ENCODE measurements at regions not wholly inside any gene's neighbourhood (a gene's known extent, or its start where the extent isn't known, plus 50 kb on each side); places are given as distances from the start of the nearest gene placed in this dataset.

GRCh38 chr2:134122610-134123009, 131.3 kb upstream of the MGAT5 start:
- no peak for DNase-seq (ENCODE audit: extremely low read depth, insufficient read length)
- peak overlapping the region; percentile 14; the same call in 1 of the 2 replicates for H3K4me3 ChIP-seq (replicated peaks; ENCODE audit: low read depth, low read length)
- no peaks in the 10 kb centered on the region for H3K27me3 ChIP-seq (replicated peaks; ENCODE audit: control insufficient read depth, insufficient read depth, low read length)
- no peaks in the 10 kb centered on the region for H3K36me3 ChIP-seq (ENCODE audit: control insufficient read depth, insufficient read depth, low read length)
- TF ChIP-seq, protein P1, sequence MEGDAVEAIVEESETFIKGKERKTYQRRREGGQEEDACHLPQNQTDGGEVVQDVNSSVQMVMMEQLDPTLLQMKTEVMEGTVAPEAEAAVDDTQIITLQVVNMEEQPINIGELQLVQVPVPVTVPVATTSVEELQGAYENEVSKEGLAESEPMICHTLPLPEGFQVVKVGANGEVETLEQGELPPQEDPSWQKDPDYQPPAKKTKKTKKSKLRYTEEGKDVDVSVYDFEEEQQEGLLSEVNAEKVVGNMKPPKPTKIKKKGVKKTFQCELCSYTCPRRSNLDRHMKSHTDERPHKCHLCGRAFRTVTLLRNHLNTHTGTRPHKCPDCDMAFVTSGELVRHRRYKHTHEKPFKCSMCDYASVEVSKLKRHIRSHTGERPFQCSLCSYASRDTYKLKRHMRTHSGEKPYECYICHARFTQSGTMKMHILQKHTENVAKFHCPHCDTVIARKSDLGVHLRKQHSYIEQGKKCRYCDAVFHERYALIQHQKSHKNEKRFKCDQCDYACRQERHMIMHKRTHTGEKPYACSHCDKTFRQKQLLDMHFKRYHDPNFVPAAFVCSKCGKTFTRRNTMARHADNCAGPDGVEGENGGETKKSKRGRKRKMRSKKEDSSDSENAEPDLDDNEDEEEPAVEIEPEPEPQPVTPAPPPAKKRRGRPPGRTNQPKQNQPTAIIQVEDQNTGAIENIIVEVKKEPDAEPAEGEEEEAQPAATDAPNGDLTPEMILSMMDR (IDR thresholded peaks at IDR 0.05; ENCODE audit: insufficient read depth, low read length, poor library complexity, severe bottlenecking), result no peak

DNA sequence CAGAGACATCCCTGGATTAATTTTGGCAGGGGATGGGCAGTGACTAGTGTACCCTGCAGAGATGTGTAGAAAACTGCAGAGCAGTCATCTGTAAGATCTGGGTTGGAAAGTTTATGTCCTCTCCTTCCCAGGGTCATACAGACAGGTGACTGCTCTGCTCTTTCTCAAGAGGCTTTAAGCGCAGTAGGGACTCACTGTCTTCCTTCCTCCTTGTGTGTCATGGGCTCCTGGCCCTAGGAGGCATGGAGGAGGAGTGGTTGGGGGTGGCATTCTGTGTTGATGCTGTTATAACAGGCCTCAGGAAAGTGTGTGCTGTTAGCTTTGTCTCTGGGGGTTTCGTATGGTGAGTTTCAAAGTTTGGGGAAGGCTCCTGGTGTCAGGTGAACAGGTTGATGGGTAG, 130.5 kb upstream of the MGAT5 start:
- H3K27me3 ChIP-seq (replicated peaks; ENCODE audit: control insufficient read depth, insufficient read depth, low read length), result no peaks in the 10 kb centered on the region
- H3K4me3 ChIP-seq (replicated peaks; ENCODE audit: low read depth, low read length), result no peak overlapping the region
- H3K36me3 ChIP-seq (ENCODE audit: control insufficient read depth, insufficient read depth, low read length), result no peaks in the 10 kb centered on the region
- no peak for DNase-seq (ENCODE audit: extremely low read depth, insufficient read length)
- TF ChIP-seq, protein P1 (IDR thresholded peaks at IDR 0.05; ENCODE audit: insufficient read depth, low read length, poor library complexity, severe bottlenecking), result no peak

- DNase-seq (ENCODE audit: extremely low read depth, insufficient read length), result no peak
- TF ChIP-seq, protein P1 (IDR thresholded peaks at IDR 0.05; ENCODE audit: insufficient read depth, low read length, poor library complexity, severe bottlenecking), result no peak
- Histone ChIP-seq H3K36me3 (ENCODE audit: control insufficient read depth, insufficient read depth, low read length) (no peaks in the 10 kb centered on the region; the same call in 1 of the 2 replicates), H3K27me3 (replicated peaks; ENCODE audit: control insufficient read depth, insufficient read depth, low read length) (no peaks in the 10 kb centered on the region), H3K4me3 (replicated peaks; ENCODE audit: low read depth, low read length) (no peak overlapping the region)
These were observed 129.7 kb upstream of the MGAT5 start for GRCh38 chr2:134124047-134124753.

GRCh38 chr2:134127496-134127895, 126.4 kb upstream of the MGAT5 start:
- Histone ChIP-seq H3K4me3 (replicated peaks; ENCODE audit: low read depth, low read length) (no peak overlapping the region), H3K36me3 (ENCODE audit: control insufficient read depth, insufficient read depth, low read length) (no peaks in the 10 kb centered on the region; the same call in 1 of the 2 replicates)
- DNase-seq (ENCODE audit: extremely low read depth, insufficient read length), result peak; percentile 25

GRCh38 chr2:134128746-134129145, 125.1 kb upstream of the MGAT5 start:
- Histone ChIP-seq H3K36me3 (ENCODE audit: control insufficient read depth, insufficient read depth, low read length) (no peaks in the 10 kb centered on the region; the same call in 1 of the 2 replicates), H3K27me3 (replicated peaks; ENCODE audit: control insufficient read depth, insufficient read depth, low read length) (no peaks in the 10 kb centered on the region), H3K4me3 (replicated peaks; ENCODE audit: low read depth, low read length) (no peak overlapping the region)
- TF ChIP-seq, protein P1 (IDR thresholded peaks at IDR 0.05; ENCODE audit: insufficient read depth, low read length, poor library complexity, severe bottlenecking), result no peak
- no peak for DNase-seq (ENCODE audit: extremely low read depth, insufficient read length)

More at GRCh38 chr2:134127496-134127895, 126.4 kb upstream of the MGAT5 start:
- H3K27me3 ChIP-seq (replicated peaks; ENCODE audit: control insufficient read depth, insufficient read depth, low read length), result no peaks in the 10 kb centered on the region
- TF ChIP-seq, protein P1 (IDR thresholded peaks at IDR 0.05; ENCODE audit: insufficient read depth, low read length, poor library complexity, severe bottlenecking), result no peak
